ENCODE measurements at regions not wholly inside any gene's neighbourhood (a gene's known extent, or its start where the extent isn't known, plus 50 kb on each side); places are given as distances from the start of the nearest gene placed in this dataset.

- DNase-seq (ENCODE audit: low read depth in 2 of 2): no peak
Measured at GRCh38 chr20:17017232-17017631, 209.6 kb upstream of the PCSK2 start.

- no peak for DNase-seq (ENCODE audit: low read depth in 2 of 2)
Measured at GRCh38 chr20:17021481-17021880, 205.4 kb upstream of the PCSK2 start.

GRCh38 chr20:17023036-17023435 is 203.8 kb upstream of the PCSK2 start:
- DNase-seq (ENCODE audit: low read depth in 2 of 2): no peak

GRCh38 chr20:17023806-17024205 is 203.0 kb upstream of the PCSK2 start:
- no peak for DNase-seq (ENCODE audit: low read depth in 2 of 2)

- DNase-seq (ENCODE audit: low read depth in 2 of 2): no peak
Measured at GRCh38 chr20:17024513-17025119, 202.2 kb upstream of the PCSK2 start.

GRCh38 chr20:17026346-17026745 is 200.5 kb upstream of the PCSK2 start:
- DNase-seq (ENCODE audit: low read depth in 2 of 2): no peak

GRCh38 chr20:17029698-17030097 is 197.1 kb upstream of the PCSK2 start:
- DNase-seq (ENCODE audit: low read depth in 2 of 2): no peak

- DNase-seq (ENCODE audit: low read depth in 2 of 2): no peak
Measured at GRCh38 chr20:17036541-17036940, 190.3 kb upstream of the PCSK2 start.

GRCh38 chr20:17042122-17042521 is 184.7 kb upstream of the PCSK2 start:
- no peak for DNase-seq (ENCODE audit: low read depth in 2 of 2)

- DNase-seq (ENCODE audit: low read depth in 2 of 2): no peak
Measured at GRCh38 chr20:17043323-17043722, 183.5 kb upstream of the PCSK2 start.

GRCh38 chr20:17044891-17045290 is 181.9 kb upstream of the PCSK2 start:
- no peak for DNase-seq (ENCODE audit: low read depth in 2 of 2)

GRCh38 chr20:17059465-17059864 is 167.4 kb upstream of the PCSK2 start:
- DNase-seq (ENCODE audit: low read depth in 2 of 2): no peak

- no peak for DNase-seq (ENCODE audit: low read depth in 2 of 2)
Measured at GRCh38 chr20:17061715-17062114, 165.1 kb upstream of the PCSK2 start.

- no peak for DNase-seq (ENCODE audit: low read depth in 2 of 2)
Measured at GRCh38 chr20:17062712-17063111, 164.1 kb upstream of the PCSK2 start.

GRCh38 chr20:17066902-17067301 is 159.9 kb upstream of the PCSK2 start:
- no peak for DNase-seq (ENCODE audit: low read depth in 2 of 2)

GRCh38 chr20:17068084-17068711 is 158.6 kb upstream of the PCSK2 start:
- no peak for DNase-seq (ENCODE audit: low read depth in 2 of 2)

- no peak for DNase-seq (ENCODE audit: low read depth in 2 of 2)
Measured at GRCh38 chr20:17077030-17077429, 149.8 kb upstream of the PCSK2 start.

- no peak for DNase-seq (ENCODE audit: low read depth in 2 of 2)
Measured at GRCh38 chr20:17083738-17084137, 143.1 kb upstream of the PCSK2 start.

- DNase-seq (ENCODE audit: low read depth in 2 of 2): no peak
Measured at GRCh38 chr20:17084909-17085308, 141.9 kb upstream of the PCSK2 start.

GRCh38 chr20:17093782-17094181 is 133.1 kb upstream of the PCSK2 start:
- no peak for DNase-seq (ENCODE audit: low read depth in 2 of 2)

GRCh38 chr20:17097603-17098002 is 129.2 kb upstream of the PCSK2 start:
- no peak for DNase-seq (ENCODE audit: low read depth in 2 of 2)

- no peak for DNase-seq (ENCODE audit: low read depth in 2 of 2)
Measured at GRCh38 chr20:17100506-17100905, 126.3 kb upstream of the PCSK2 start.

GRCh38 chr20:17107127-17107526 is 119.7 kb upstream of the PCSK2 start:
- DNase-seq (ENCODE audit: low read depth in 2 of 2): no peak

GRCh38 chr20:17108896-17109295 is 117.9 kb upstream of the PCSK2 start:
- no peak for DNase-seq (ENCODE audit: low read depth in 2 of 2)

Measured in stimulated activated CD4-positive, alpha-beta T cell treated with anti-CD3 and anti-CD28 coated beads, Interleukin-4, amount 100 ng/mL, for 48 hours (primary cell).